ENCODE measurements at regions not wholly inside any gene's neighbourhood (a gene's known extent, or its start where the extent isn't known, plus 50 kb on each side); places are given as distances from the start of the nearest gene placed in this dataset.

GRCh38 chr7:50155755-50156154, 62.7 kb upstream of the ZPBP start:
- Histone ChIP-seq H3K79me2 (ENCODE audit: insufficient read depth, low read length) (no peaks in the 10 kb centered on the region), H3K27ac (ENCODE audit: low read depth, low read length, poor library complexity, severe bottlenecking) (peak overlapping the region; percentile 53), H3K27me3 (ENCODE audit: insufficient read depth, low read length) (no peaks in the 10 kb centered on the region), H3K4me1 (ENCODE audit: insufficient read depth, low read length, severe bottlenecking) (peaks cover 61% of the 10 kb centered on the region), H4K20me1 (ENCODE audit: insufficient read depth, low read length) (no peaks in the 10 kb centered on the region), H3K4me3 (ENCODE audit: low read depth, low read length, poor library complexity, severe bottlenecking) (no peak overlapping the region), H3F3A (ENCODE audit: insufficient read depth, low read length) (no peaks in the 10 kb centered on the region), H3K9ac (ENCODE audit: low read length) (peak overlapping the region; percentile 1; the same call in 1 of the 2 replicates), H2AFZ (ENCODE audit: low read length) (no peak overlapping the region), H3K36me3 (ENCODE audit: insufficient read depth, low read length) (peaks cover 16% of the 10 kb centered on the region), H3K9me2 (ENCODE audit: low read depth, low read length) (no peaks in the 10 kb centered on the region), H3K4me2 (ENCODE audit: low read length) (0 out of 2 replicates have a peak overlapping the region, but pooled peaks have one; percentile 33), H3K9me3 (ENCODE audit: low read length) (no peaks in the 10 kb centered on the region)
- TF ChIP-seq CTCF (IDR thresholded peaks at IDR 0.05; ENCODE audit: low read length) (no peak), EZH2 (IDR thresholded peaks at IDR 0.05; ENCODE audit: borderline replicate concordance, low read length) (no peak)

GRCh38 chr7:50153995-50154394, 60.9 kb upstream of the ZPBP start:
- H3K27ac ChIP-seq (ENCODE audit: low read depth, low read length, poor library complexity, severe bottlenecking), result peak overlapping the region; percentile 94
- H3F3A ChIP-seq (ENCODE audit: insufficient read depth, low read length), result 0 out of 2 replicates have a peak, but pooled peaks cover 3% of the 10 kb centered on the region
- no peak overlapping the region for H3K4me3 ChIP-seq (ENCODE audit: low read depth, low read length, poor library complexity, severe bottlenecking)
- H3K4me1 ChIP-seq (ENCODE audit: insufficient read depth, low read length, severe bottlenecking), result peaks cover 72% of the 10 kb centered on the region
- no peak overlapping the region for H3K9ac ChIP-seq (ENCODE audit: low read length)
- no peaks in the 10 kb centered on the region for H3K9me2 ChIP-seq (ENCODE audit: low read depth, low read length)
- no peaks in the 10 kb centered on the region for H3K9me3 ChIP-seq (ENCODE audit: low read length)
- H3K79me2 ChIP-seq (ENCODE audit: insufficient read depth, low read length), result no peaks in the 10 kb centered on the region
- no peaks in the 10 kb centered on the region for H4K20me1 ChIP-seq (ENCODE audit: insufficient read depth, low read length)
- peaks cover 16% of the 10 kb centered on the region for H3K36me3 ChIP-seq (ENCODE audit: insufficient read depth, low read length)
- no peaks in the 10 kb centered on the region for H3K27me3 ChIP-seq (ENCODE audit: insufficient read depth, low read length)
- no peak overlapping the region for H2AFZ ChIP-seq (ENCODE audit: low read length)
- no peak overlapping the region for H3K4me2 ChIP-seq (ENCODE audit: low read length)
- TF ChIP-seq EZH2 (IDR thresholded peaks at IDR 0.05; ENCODE audit: borderline replicate concordance, low read length) (no peak), CTCF (IDR thresholded peaks at IDR 0.05; ENCODE audit: low read length) (no peak)

- no peak overlapping the region for H2AFZ ChIP-seq (ENCODE audit: low read length)
- peaks cover 5% of the 10 kb centered on the region; the same call in 1 of the 2 replicates for H3F3A ChIP-seq (ENCODE audit: insufficient read depth, low read length)
- H3K36me3 ChIP-seq (ENCODE audit: insufficient read depth, low read length), result peaks cover 16% of the 10 kb centered on the region
- H3K27me3 ChIP-seq (ENCODE audit: insufficient read depth, low read length), result no peaks in the 10 kb centered on the region
- no peak overlapping the region for H3K4me3 ChIP-seq (ENCODE audit: low read depth, low read length, poor library complexity, severe bottlenecking)
- peak overlapping the region; percentile 42 for H3K9ac ChIP-seq (ENCODE audit: low read length)
- H3K9me2 ChIP-seq (ENCODE audit: low read depth, low read length), result no peaks in the 10 kb centered on the region
- H4K20me1 ChIP-seq (ENCODE audit: insufficient read depth, low read length), result no peaks in the 10 kb centered on the region
- H3K27ac ChIP-seq (ENCODE audit: low read depth, low read length, poor library complexity, severe bottlenecking), result peak overlapping the region; percentile 94
- peak overlapping the region; percentile 18; the same call in 1 of the 2 replicates for H3K4me2 ChIP-seq (ENCODE audit: low read length)
- no peaks in the 10 kb centered on the region for H3K79me2 ChIP-seq (ENCODE audit: insufficient read depth, low read length)
- H3K9me3 ChIP-seq (ENCODE audit: low read length), result no peaks in the 10 kb centered on the region
- TF ChIP-seq CTCF (IDR thresholded peaks at IDR 0.05; ENCODE audit: low read length), result no peak
- TF ChIP-seq EZH2 (IDR thresholded peaks at IDR 0.05; ENCODE audit: borderline replicate concordance, low read length), result no peak
- peaks cover 80% of the 10 kb centered on the region for H3K4me1 ChIP-seq (ENCODE audit: insufficient read depth, low read length, severe bottlenecking)
These were observed 60.1 kb upstream of the ZPBP start for GRCh38 chr7:50153148-50153547.
